HL-60 (cell line): ENCODE measurements at regions not wholly inside any gene's neighbourhood (a gene's known extent, or its start where the extent isn't known, plus 50 kb on each side); places are given as distances from the start of the nearest gene placed in this dataset.

ENCODE experiments used
- GABPA ChIP-seq: IDR thresholded peaks from 2 replicates; pipeline ENCODE4 v1.6.1; 2012; ENCODE audit warnings: low read depth
- POLR2AphosphoS5 ChIP-seq: IDR thresholded peaks from 2 replicates; pipeline ENCODE4 v1.6.1; 2012; ENCODE audit warnings: low read depth
- SPI1 ChIP-seq: IDR thresholded peaks from 2 replicates; pipeline ENCODE4 v1.6.1; 2012; ENCODE audit warnings: low read depth, mild to moderate bottlenecking, borderline replicate concordance
- TF ChIP-seq, protein P1 (sequence below): IDR thresholded peaks from one replicate; pipeline ENCODE4 v1.5.1; 2011; ENCODE audit warnings: low read length, control low read depth, inconsistent platforms; ENCODE audit not compliant: insufficient read depth
- TF ChIP-seq, protein P2 (sequence below): IDR thresholded peaks from 2 replicates; pipeline ENCODE4 v1.6.1; 2012; ENCODE audit warnings: low read depth; ENCODE audit not compliant: insufficient replicate concordance

DNA sequence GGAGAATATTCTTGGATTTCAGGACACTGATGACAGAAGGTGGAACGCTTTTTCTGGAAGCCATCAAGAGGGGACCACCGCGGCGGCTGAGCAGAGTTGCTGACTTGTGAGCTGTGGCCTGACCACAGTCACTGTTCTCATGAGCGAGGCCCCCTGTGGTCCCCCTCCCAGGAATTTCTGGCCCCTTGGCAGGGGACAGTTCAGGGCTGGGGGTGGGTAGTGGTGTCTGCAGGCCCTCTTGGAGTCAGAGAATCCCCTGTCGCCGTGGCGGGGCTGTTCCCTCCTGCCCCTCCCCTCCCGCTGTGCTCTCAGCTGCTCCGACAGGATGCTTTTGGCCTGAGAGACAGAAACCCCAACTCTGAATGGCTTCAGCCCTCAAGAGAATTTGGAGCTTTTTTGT is 292.0 kb downstream of the SEC14L1 start:
- TF ChIP-seq, protein P1, sequence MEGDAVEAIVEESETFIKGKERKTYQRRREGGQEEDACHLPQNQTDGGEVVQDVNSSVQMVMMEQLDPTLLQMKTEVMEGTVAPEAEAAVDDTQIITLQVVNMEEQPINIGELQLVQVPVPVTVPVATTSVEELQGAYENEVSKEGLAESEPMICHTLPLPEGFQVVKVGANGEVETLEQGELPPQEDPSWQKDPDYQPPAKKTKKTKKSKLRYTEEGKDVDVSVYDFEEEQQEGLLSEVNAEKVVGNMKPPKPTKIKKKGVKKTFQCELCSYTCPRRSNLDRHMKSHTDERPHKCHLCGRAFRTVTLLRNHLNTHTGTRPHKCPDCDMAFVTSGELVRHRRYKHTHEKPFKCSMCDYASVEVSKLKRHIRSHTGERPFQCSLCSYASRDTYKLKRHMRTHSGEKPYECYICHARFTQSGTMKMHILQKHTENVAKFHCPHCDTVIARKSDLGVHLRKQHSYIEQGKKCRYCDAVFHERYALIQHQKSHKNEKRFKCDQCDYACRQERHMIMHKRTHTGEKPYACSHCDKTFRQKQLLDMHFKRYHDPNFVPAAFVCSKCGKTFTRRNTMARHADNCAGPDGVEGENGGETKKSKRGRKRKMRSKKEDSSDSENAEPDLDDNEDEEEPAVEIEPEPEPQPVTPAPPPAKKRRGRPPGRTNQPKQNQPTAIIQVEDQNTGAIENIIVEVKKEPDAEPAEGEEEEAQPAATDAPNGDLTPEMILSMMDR: no peak
- TF ChIP-seq POLR2AphosphoS5 (no peak), GABPA (no peak), SPI1 (no peak)
- TF ChIP-seq, protein P2, sequence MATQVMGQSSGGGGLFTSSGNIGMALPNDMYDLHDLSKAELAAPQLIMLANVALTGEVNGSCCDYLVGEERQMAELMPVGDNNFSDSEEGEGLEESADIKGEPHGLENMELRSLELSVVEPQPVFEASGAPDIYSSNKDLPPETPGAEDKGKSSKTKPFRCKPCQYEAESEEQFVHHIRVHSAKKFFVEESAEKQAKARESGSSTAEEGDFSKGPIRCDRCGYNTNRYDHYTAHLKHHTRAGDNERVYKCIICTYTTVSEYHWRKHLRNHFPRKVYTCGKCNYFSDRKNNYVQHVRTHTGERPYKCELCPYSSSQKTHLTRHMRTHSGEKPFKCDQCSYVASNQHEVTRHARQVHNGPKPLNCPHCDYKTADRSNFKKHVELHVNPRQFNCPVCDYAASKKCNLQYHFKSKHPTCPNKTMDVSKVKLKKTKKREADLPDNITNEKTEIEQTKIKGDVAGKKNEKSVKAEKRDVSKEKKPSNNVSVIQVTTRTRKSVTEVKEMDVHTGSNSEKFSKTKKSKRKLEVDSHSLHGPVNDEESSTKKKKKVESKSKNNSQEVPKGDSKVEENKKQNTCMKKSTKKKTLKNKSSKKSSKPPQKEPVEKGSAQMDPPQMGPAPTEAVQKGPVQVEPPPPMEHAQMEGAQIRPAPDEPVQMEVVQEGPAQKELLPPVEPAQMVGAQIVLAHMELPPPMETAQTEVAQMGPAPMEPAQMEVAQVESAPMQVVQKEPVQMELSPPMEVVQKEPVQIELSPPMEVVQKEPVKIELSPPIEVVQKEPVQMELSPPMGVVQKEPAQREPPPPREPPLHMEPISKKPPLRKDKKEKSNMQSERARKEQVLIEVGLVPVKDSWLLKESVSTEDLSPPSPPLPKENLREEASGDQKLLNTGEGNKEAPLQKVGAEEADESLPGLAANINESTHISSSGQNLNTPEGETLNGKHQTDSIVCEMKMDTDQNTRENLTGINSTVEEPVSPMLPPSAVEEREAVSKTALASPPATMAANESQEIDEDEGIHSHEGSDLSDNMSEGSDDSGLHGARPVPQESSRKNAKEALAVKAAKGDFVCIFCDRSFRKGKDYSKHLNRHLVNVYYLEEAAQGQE: no peak
